OCI-LY1 (cell line): ENCODE measurements at regions not wholly inside any gene's neighbourhood (a gene's known extent, or its start where the extent isn't known, plus 50 kb on each side); places are given as distances from the start of the nearest gene placed in this dataset.

Source experiments
- EZH2 ChIP-seq: fragments of 200-600 bp; sonication (generic), shearing (Covaris generic); IDR thresholded peaks from 2 replicates; pipeline ENCODE4 v1.8.0; 2017; ENCODE audit warnings: borderline replicate concordance, mixed run types, mild to moderate bottlenecking, antibody characterized with exemption, low read length, moderate library complexity, mixed read lengths
- TF ChIP-seq, protein P1 (sequence below): fragments of 200-600 bp; sonication (generic), shearing (Covaris generic); IDR thresholded peaks from 2 replicates; pipeline ENCODE4 v1.5.1; 2017; ENCODE audit warnings: mild to moderate bottlenecking, antibody characterized with exemption, low read length, moderate library complexity, mixed read lengths

DNA sequence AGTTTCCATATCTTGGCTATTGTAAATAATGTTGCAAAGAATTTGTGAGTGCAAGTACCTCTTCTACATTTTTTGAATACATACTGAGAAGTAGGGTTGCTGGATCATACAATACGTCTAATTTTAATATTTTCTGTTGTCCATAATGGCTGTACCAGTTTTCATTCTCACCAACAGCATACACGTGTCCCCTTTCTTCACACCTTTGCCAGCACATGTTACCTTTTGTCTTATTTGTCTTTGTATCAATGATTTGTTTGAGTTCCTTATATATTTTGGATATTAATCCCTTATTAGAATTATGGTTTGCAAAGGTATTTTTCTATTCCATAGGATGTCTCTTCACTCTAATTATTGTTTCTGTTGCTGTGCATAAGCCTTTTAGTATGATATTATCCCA, 904.3 kb downstream of the METTL15 start:
- TF ChIP-seq, protein P1, sequence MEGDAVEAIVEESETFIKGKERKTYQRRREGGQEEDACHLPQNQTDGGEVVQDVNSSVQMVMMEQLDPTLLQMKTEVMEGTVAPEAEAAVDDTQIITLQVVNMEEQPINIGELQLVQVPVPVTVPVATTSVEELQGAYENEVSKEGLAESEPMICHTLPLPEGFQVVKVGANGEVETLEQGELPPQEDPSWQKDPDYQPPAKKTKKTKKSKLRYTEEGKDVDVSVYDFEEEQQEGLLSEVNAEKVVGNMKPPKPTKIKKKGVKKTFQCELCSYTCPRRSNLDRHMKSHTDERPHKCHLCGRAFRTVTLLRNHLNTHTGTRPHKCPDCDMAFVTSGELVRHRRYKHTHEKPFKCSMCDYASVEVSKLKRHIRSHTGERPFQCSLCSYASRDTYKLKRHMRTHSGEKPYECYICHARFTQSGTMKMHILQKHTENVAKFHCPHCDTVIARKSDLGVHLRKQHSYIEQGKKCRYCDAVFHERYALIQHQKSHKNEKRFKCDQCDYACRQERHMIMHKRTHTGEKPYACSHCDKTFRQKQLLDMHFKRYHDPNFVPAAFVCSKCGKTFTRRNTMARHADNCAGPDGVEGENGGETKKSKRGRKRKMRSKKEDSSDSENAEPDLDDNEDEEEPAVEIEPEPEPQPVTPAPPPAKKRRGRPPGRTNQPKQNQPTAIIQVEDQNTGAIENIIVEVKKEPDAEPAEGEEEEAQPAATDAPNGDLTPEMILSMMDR = no peak
- no peak for TF ChIP-seq EZH2
